ENCODE measurements at regions not wholly inside any gene's neighbourhood (a gene's known extent, or its start where the extent isn't known, plus 50 kb on each side); places are given as distances from the start of the nearest gene placed in this dataset.

DNA sequence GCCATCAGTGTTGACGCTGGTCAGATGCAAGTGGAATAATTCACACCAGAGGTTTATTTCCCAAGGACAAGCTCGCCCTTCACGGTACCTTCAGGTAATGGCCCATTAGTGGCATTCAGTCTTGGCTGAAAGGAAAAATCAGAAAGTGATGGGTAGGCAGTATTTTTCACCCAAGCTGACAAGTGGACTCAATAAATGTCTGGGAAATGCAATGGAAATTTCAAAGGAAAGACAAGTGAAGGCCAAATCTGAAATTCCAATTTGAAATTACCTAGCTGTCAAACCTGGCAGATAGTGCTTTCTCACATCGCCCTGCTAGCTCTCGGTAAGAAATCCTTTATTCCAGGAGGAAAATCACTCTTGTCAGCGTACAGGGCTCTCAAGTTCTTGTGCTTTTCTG, 413.5 kb downstream of the OCA2 start:
- BruUV-seq (replicated peaks) = no TSS peak
- intact Hi-C loops (cut with micrococcal nuclease) = no loop called here

DNA sequence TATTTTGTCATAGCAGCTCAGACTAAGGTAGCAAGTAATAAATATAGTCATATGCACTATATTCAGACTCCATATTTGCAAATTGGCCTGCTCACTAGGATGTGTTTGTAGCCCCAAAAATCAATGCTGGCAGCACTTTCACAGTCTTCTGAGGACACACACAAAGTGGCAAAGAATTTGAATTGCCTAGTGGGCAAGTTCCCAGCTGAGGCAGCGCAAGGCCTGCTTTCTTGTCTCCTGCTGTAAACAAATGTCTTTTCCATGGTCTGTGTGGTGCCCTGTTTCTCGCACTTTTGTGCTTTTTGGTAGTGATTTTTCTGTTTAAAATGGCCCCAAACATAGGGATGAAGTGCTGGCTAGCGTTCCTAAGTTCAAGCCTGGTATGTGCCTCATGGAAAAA, 416.0 kb downstream of the OCA2 start:
- TF ChIP-seq CTCF (IDR thresholded peaks at IDR 0.05; ENCODE audit: unreplicated experiment) = no peak
- Mint-ChIP-seq H3K27me3 (ENCODE audit: insufficient read depth, unreplicated experiment) (no peaks in the 10 kb centered on the region), H3K9me3 (ENCODE audit: unreplicated experiment) (peaks cover 47% of the 10 kb centered on the region), H3K36me3 (ENCODE audit: insufficient read depth, unreplicated experiment) (no peaks in the 10 kb centered on the region), H3K4me3 (ENCODE audit: unreplicated experiment) (no peak overlapping the region), H3K27ac (ENCODE audit: low read depth, unreplicated experiment) (no peak overlapping the region), H3K4me1 (ENCODE audit: insufficient read depth, unreplicated experiment) (no peaks in the 10 kb centered on the region)
- POLR2A ChIA-PET = no interaction called here
- BruUV-seq (replicated peaks) = no TSS peak
- DNase-seq (ENCODE audit: unreplicated experiment) = no peak
- intact Hi-C loops (cut with micrococcal nuclease) = no loop called here
- CTCF ChIA-PET = interaction anchor here (0.7 kb wide), 1 partner anchor 698 kb away, joined by 3 read pairs; no protein-coding TSS in a partner anchor

More for the DNA sequence above, 413.5 kb downstream of the OCA2 start:
- peaks cover 36% of the 10 kb centered on the region for H3K9me3 Mint-ChIP-seq (ENCODE audit: unreplicated experiment)
- ChIA-PET CTCF (interaction anchor here (0.6 kb wide), 1 partner anchor 30 kb away, joined by 3 read pairs; no protein-coding TSS in a partner anchor), POLR2A (no interaction called here)
- no peak overlapping the region for H3K27ac Mint-ChIP-seq (ENCODE audit: low read depth, unreplicated experiment)
- TF ChIP-seq CTCF (IDR thresholded peaks at IDR 0.05; ENCODE audit: unreplicated experiment) = no peak
- no peak overlapping the region for H3K4me3 Mint-ChIP-seq (ENCODE audit: unreplicated experiment)
- H3K36me3 Mint-ChIP-seq (ENCODE audit: insufficient read depth, unreplicated experiment) = no peaks in the 10 kb centered on the region
- H3K4me1 Mint-ChIP-seq (ENCODE audit: insufficient read depth, unreplicated experiment) = no peaks in the 10 kb centered on the region
- DNase-seq (ENCODE audit: unreplicated experiment) = no peak
- H3K27me3 Mint-ChIP-seq (ENCODE audit: insufficient read depth, unreplicated experiment) = no peaks in the 10 kb centered on the region

DNA sequence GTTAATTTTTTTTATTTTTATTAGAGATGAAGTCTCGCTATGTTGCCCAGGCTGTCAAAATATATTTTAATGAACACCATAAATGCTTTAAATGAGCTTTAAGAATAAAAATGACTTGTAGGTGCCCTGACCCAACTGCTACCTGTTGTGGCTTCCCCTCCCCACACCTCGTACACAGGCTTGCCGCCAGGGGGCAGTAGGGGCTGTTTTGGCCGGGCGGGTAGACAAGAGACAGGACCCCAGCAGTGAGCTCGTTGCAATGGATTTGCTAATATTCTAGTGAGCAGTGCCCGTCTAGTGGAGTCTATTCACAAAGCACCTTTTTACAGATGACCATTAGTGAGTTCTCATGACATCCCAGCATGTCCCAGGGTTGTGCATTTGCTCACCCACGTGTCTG, 418.1 kb downstream of the OCA2 start:
- Mint-ChIP-seq H3K9me3 (ENCODE audit: unreplicated experiment) (peaks cover 56% of the 10 kb centered on the region), H3K36me3 (ENCODE audit: insufficient read depth, unreplicated experiment) (no peaks in the 10 kb centered on the region), H3K4me3 (ENCODE audit: unreplicated experiment) (no peak overlapping the region), H3K27ac (ENCODE audit: low read depth, unreplicated experiment) (no peak overlapping the region), H3K27me3 (ENCODE audit: insufficient read depth, unreplicated experiment) (no peaks in the 10 kb centered on the region), H3K4me1 (ENCODE audit: insufficient read depth, unreplicated experiment) (no peaks in the 10 kb centered on the region)
- intact Hi-C loops (cut with micrococcal nuclease) = no loop called here
- no TSS peak for BruUV-seq (replicated peaks)
- DNase-seq (ENCODE audit: unreplicated experiment) = no peak
- TF ChIP-seq CTCF (IDR thresholded peaks at IDR 0.05; ENCODE audit: unreplicated experiment) = no peak
- ChIA-PET CTCF (interaction anchor here (0.6 kb wide), 2 partner anchors 10 to 477 kb away, joined by 3 to 4 read pairs; no protein-coding TSS in a partner anchor), POLR2A (no interaction called here)

GRCh38 chr15:27679731-27680471, 419.2 kb downstream of the OCA2 start:
- CTCF ChIA-PET = no interaction called here
- Mint-ChIP-seq H3K27me3 (ENCODE audit: insufficient read depth, unreplicated experiment) (no peaks in the 10 kb centered on the region), H3K27ac (ENCODE audit: low read depth, unreplicated experiment) (no peak overlapping the region), H3K4me3 (ENCODE audit: unreplicated experiment) (no peak overlapping the region), H3K4me1 (ENCODE audit: insufficient read depth, unreplicated experiment) (no peaks in the 10 kb centered on the region), H3K9me3 (ENCODE audit: unreplicated experiment) (peaks cover 55% of the 10 kb centered on the region), H3K36me3 (ENCODE audit: insufficient read depth, unreplicated experiment) (no peaks in the 10 kb centered on the region)
- TF ChIP-seq CTCF (IDR thresholded peaks at IDR 0.05; ENCODE audit: unreplicated experiment) = no peak
- BruUV-seq (replicated peaks) = no TSS peak
- intact Hi-C loops (cut with micrococcal nuclease) = no loop called here
- POLR2A ChIA-PET = no interaction called here
- no peak for DNase-seq (ENCODE audit: unreplicated experiment)
